ENCODE measurements at regions not wholly inside any gene's neighbourhood (a gene's known extent, or its start where the extent isn't known, plus 50 kb on each side); places are given as distances from the start of the nearest gene placed in this dataset.

DNA sequence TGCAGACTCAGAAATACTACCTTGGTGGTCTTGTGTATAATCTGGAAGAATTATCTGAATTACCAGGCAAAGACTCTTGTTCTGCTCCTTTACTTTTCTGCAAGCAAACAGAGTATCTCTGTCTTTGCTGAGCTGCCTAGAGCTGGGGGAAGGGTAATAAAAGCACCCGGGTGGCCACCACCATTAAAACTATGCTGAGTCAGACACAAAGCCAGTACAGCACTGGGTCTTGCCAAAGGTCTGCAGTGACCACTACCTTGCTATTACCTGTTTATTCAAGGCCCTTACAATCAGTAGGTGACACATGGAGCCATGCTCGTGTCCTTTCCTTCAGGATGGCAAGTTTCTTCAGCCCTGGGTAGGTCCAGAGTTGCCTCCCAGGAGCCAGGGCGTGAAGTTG lies 420.6 kb upstream of the CNTN5 start:
- no peaks in the 10 kb centered on the region for H3K36me3 ChIP-seq
- DNase-seq (no peak), ATAC-seq (no peak)
- in situ Hi-C loops (cut with MboI; ENCODE audit: low sequenced_read_pairs in 4 of 4) (no loop called here), intact Hi-C loops (cut with DNase I; ENCODE audit: low total_unique reads) (no loop called here)
- no peaks in the 10 kb centered on the region for H3K4me1 ChIP-seq
- H3K9me3 ChIP-seq: no peaks in the 10 kb centered on the region
- TF ChIP-seq CTCF (IDR thresholded peaks at IDR 0.05 in 4 of 5, conservative IDR thresholded peaks at IDR 0.05 in 1 of 5) (no peak), POLR2A (IDR thresholded peaks at IDR 0.05) (no peak)
- no peaks in the 10 kb centered on the region for H3K27me3 ChIP-seq
- no peak overlapping the region for H3K4me3 ChIP-seq
- H3K27ac ChIP-seq: no peak overlapping the region

DNA sequence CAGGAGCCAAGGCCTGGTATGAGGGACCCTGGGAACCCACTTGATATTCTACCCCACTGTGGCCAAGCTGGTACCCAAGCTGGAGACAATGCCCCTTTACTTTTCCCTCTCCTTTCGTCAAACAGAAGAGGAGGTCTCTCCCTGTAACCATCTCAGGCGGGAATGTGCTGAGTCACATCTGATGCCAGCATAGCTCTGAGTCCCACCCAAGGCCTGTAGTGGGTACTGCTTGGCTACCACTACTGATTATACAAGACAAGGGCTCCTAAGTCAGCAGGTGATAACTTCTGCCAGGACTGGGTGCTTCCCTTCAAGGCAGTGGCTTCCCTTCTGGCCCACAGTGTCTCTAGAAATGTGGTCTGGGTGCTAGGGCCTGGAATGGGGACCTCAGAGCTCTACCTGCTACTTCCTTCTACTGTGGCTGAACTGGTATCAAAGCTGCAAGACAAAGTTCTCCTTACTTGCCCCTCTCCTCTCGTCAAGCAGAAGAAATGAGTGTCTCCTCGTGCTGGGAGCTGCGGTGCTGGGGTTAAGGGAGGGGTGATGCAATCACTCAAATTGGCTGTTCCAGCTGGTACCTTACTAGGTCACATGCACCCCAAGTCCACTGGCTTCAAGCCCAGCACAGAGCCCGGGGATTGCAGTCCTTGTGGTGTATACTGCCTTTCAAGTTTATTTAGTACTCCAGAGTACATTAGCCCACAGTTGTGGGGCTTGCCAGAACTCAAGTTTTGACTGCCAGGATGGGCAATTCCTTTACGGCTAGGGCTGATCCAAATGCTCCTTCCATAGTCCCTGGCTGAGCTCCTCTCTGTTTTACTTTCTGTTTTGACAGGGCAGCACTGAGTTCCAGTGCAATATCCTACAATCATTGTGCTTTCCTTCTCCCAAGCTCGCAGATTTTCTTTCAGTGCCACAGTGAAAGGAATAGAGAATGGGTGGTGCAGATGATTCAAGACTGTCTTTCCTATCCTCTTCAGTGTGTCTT lies 419.7 kb upstream of the CNTN5 start:
- ATAC-seq (no peak), DNase-seq (no peak)
- in situ Hi-C loops (cut with MboI; ENCODE audit: low sequenced_read_pairs in 4 of 4): no loop called here

GRCh38 chr11:98616098-98616655 lies 404.6 kb upstream of the CNTN5 start:
- no peaks in the 10 kb centered on the region for H3K27me3 ChIP-seq
- in situ Hi-C loops (cut with MboI; ENCODE audit: low sequenced_read_pairs in 4 of 4) (no loop called here), intact Hi-C loops (cut with DNase I; ENCODE audit: low total_unique reads) (no loop called here)
- ATAC-seq (no peak), DNase-seq (no peak)
- H3K4me1 ChIP-seq: no peaks in the 10 kb centered on the region
- no peak overlapping the region for H3K4me3 ChIP-seq
- no peak overlapping the region for H3K27ac ChIP-seq
- no peak for TF ChIP-seq POLR2A (IDR thresholded peaks at IDR 0.05)
- TF ChIP-seq CTCF (IDR thresholded peaks at IDR 0.05 in 4 of 5, conservative IDR thresholded peaks at IDR 0.05 in 1 of 5): no peak
- no peaks in the 10 kb centered on the region for H3K9me3 ChIP-seq
- H3K36me3 ChIP-seq: no peaks in the 10 kb centered on the region

More for the DNA sequence above, 419.7 kb upstream of the CNTN5 start:
- intact Hi-C loops (cut with DNase I; ENCODE audit: low total_unique reads): no loop called here
- H3K36me3 ChIP-seq: no peaks in the 10 kb centered on the region
- H3K4me3 ChIP-seq: no peak overlapping the region
- no peaks in the 10 kb centered on the region for H3K4me1 ChIP-seq
- TF ChIP-seq POLR2A (IDR thresholded peaks at IDR 0.05): no peak
- TF ChIP-seq CTCF (IDR thresholded peaks at IDR 0.05 in 4 of 5, conservative IDR thresholded peaks at IDR 0.05 in 1 of 5): no peak
- no peak overlapping the region for H3K27ac ChIP-seq
- no peaks in the 10 kb centered on the region for H3K9me3 ChIP-seq
- H3K27me3 ChIP-seq: no peaks in the 10 kb centered on the region

- Histone ChIP-seq H3K36me3 (no peaks in the 10 kb centered on the region), H3K4me3 (no peak overlapping the region), H3K27ac (no peak overlapping the region), H3K27me3 (no peaks in the 10 kb centered on the region), H3K4me1 (no peaks in the 10 kb centered on the region), H3K9me3 (no peaks in the 10 kb centered on the region)
- intact Hi-C loops (cut with DNase I; ENCODE audit: low total_unique reads) (no loop called here), in situ Hi-C loops (cut with MboI; ENCODE audit: low sequenced_read_pairs in 4 of 4) (no loop called here)
- ATAC-seq (no peak), DNase-seq (no peak)
- no peak for TF ChIP-seq POLR2A (IDR thresholded peaks at IDR 0.05)
- TF ChIP-seq CTCF (IDR thresholded peaks at IDR 0.05 in 4 of 5, conservative IDR thresholded peaks at IDR 0.05 in 1 of 5): no peak
Measured at GRCh38 chr11:98621767-98622166, 399.0 kb upstream of the CNTN5 start.

Data from gastrocnemius medialis (tissue), 4 donors.